IgD-negative memory B cell (primary cell): ENCODE measurements at regions not wholly inside any gene's neighbourhood (a gene's known extent, or its start where the extent isn't known, plus 50 kb on each side); places are given as distances from the start of the nearest gene placed in this dataset.

ENCODE experiments used
- H3K27ac Mint-ChIP-seq, 3 donors: one replicate each; pipeline ENCODE4 v1.8.0; 2020 to 2022; ENCODE audit warnings: mild to moderate bottlenecking in 3 of 3, mixed read lengths in 3 of 3, moderate library complexity in 1 of 3
- H3K27me3 Mint-ChIP-seq: one replicate; pipeline ENCODE4 v1.8.0; 2021; ENCODE audit warnings: mixed read lengths
- H3K36me3 Mint-ChIP-seq: one replicate; pipeline ENCODE4 v1.8.0; 2020; ENCODE audit warnings: mild to moderate bottlenecking, mixed read lengths
- H3K4me1 Mint-ChIP-seq, 3 donors: one replicate each; pipeline ENCODE4 v1.8.0; 2020 to 2022; ENCODE audit warnings: mixed read lengths in 3 of 3, mild to moderate bottlenecking in 1 of 3
- H3K4me3 Mint-ChIP-seq, 4 donors: one replicate each; pipeline ENCODE4 v1.8.0; 2020 to 2022; ENCODE audit warnings: mild to moderate bottlenecking in 4 of 4, mixed read lengths in 4 of 4, moderate library complexity in 3 of 4
- H3K9me3 Mint-ChIP-seq, 3 donors: one replicate each; pipeline ENCODE4 v1.8.0; 2020 to 2021; ENCODE audit warnings: mixed read lengths in 3 of 3, mild to moderate bottlenecking in 1 of 3

DNA sequence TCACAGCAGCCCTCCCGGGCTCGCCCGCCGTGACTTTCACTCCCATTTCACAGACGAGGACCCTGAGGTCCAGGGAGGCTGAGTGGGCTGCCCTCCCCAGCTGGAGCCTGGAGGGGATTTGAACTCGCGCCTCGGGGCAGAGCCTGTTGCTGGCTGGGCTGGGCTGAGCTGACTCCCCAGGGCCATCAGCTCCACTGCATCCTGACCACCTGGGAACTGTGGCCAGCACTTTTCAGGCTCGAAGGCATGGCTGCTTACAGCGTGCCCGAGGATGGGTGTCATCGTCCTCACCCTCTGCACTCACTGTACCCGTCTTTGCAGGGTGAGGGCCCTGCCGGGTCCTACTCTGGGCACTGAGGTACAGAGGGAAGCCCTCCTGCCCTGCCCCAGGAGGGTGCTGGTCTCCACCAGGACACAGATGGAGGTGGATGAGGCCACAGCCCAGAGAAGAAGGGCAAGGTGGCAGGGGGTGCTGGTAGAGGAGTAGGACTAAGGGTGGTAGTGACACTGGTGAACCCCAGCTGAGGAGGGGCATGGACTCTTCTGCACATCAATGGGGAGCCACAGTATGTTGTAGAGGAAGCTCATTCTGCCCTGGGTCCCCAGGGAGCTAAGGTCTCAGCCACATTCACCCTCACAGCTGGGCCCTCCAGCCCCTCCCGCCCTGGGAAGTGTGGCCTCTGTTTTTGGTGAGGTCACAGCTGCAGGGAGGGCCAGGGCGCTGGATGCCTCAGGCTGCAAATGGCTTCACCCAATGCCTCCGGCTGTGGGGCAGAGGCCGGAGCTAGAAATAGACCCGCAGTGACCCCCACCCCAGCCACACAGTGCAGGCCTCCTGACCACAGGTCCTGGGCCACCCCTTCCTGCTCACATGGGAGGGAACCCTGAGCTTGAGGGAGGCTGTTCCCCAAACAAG lies 365.1 kb upstream of the SFSWAP start:
- Mint-ChIP-seq H3K9me3 (peaks cover 0 to 3% (median 0%) of the 10 kb centered on the region in 3 donors), H3K4me3 (no peak overlapping the region), H3K4me1 (no peaks in the 10 kb centered on the region), H3K27ac (no peak overlapping the region), H3K27me3 (peaks cover 2% of the 10 kb centered on the region), H3K36me3 (no peaks in the 10 kb centered on the region)

DNA sequence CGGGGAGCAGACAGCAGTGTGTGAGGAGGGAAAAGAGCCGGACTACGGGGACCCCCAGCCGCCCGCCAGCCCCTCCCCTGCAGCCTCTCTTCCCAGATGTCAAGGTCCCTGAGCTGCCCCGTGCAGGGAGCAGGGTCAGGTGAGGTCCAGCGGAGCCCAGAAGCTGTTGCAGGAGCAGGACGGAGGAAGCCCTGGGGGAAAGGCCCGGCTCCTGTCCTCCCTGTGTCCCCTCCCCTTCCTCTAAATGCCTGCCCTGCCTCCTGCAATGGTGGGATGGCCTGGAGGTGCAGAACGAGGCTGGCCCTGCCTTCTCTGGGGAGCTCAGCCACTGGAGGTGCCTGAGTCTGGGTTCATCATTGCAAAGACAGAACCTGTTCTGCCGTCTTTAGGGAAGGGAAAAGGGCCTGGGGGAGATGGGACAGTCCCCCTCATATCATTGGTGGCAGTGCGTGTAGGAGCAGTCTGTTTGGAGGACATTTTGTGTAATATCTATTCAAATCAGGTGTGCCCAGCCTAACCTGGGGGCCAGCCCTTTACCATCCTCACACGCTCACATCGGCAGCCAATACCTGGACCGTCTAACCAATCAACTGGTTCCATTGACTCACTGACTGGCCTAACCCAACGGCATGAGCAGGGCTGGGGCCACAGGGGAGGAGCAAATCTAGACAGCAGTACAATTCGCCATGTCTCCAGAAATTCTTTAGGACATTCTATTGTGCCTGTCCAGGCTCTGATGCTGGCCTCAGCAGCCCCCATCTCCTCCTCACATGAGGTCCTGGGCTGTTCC lies 364.1 kb upstream of the SFSWAP start:
- Mint-ChIP-seq H3K9me3 (peaks cover 0 to 6% (median 0%) of the 10 kb centered on the region in 3 donors), H3K27ac (no peak overlapping the region), H3K36me3 (peaks cover 2% of the 10 kb centered on the region), H3K27me3 (peaks cover 2% of the 10 kb centered on the region), H3K4me3 (no peak overlapping the region), H3K4me1 (no peaks in the 10 kb centered on the region)

DNA sequence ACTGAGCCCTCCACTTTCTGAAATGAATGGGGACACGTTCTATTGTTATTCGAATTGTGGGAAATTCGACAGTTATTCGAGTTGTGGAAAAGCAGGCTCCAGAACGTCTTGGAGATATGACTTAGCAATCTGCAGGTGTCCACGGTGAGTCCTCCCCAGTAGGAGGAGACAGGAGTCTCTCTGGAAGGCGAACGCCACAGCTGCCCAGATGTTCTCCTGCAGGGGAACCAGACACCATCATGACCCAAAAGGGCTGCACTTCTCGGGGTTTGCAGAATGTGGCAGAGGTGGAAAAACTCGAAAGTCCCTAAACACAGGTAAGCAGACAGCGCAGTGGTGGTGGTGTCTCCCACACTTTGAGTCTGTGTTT lies 363.6 kb upstream of the SFSWAP start:
- Mint-ChIP-seq H3K4me3 (no peak overlapping the region), H3K4me1 (no peaks in the 10 kb centered on the region), H3K36me3 (peaks cover 2% of the 10 kb centered on the region), H3K27me3 (peaks cover 2% of the 10 kb centered on the region), H3K9me3 (peaks cover 0 to 7% (median 0%) of the 10 kb centered on the region in 3 donors), H3K27ac (no peak overlapping the region)

DNA sequence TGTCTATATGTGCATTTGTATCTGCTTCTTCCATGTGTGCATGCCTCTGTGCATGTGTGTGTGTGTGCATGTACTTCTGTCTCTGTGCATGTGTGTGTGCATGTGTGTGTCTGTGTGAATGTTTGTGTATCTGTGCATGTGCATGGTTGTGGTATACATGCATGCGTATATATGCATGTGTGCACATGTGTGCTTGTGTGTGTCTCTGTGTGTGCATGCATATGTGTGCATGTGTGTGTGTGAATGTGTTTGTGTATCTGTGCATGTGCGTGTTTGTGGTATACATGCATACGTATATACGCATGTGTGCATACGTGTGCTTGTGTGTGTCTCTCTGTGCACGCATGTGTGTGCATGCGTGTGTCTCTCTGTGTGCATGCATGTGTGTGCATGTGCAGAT lies 363.2 kb upstream of the SFSWAP start:
- no peak overlapping the region for H3K27ac Mint-ChIP-seq
- H3K36me3 Mint-ChIP-seq = peaks cover 2% of the 10 kb centered on the region
- H3K4me1 Mint-ChIP-seq = no peaks in the 10 kb centered on the region
- H3K9me3 Mint-ChIP-seq = peaks cover 0 to 7% (median 1%) of the 10 kb centered on the region in 3 donors
- no peak overlapping the region for H3K4me3 Mint-ChIP-seq
- peaks cover 2% of the 10 kb centered on the region for H3K27me3 Mint-ChIP-seq

DNA sequence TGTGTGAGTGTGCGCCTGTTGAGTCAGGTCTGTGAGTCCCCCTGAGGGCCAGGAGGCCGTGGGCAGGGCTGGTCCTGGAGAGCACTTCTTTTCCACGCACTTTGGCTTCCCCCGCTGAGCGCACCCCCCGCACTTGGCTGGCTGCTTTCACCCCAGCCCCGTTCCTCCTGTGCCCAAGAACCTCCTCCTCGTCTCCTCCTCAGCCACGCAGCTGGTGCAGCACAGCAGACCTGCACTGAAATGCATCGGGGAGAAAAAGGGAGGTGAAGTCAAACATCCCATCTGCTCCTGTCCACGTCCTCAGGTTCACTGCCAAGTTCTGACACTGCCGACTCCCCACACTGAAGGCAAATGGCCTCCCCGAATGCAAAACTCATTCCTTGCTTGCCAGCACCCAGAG lies 362.7 kb upstream of the SFSWAP start:
- peaks cover 0 to 7% (median 3%) of the 10 kb centered on the region in 3 donors for H3K9me3 Mint-ChIP-seq
- H3K36me3 Mint-ChIP-seq = peaks cover 2% of the 10 kb centered on the region
- no peaks in the 10 kb centered on the region for H3K4me1 Mint-ChIP-seq
- no peak overlapping the region for H3K4me3 Mint-ChIP-seq
- H3K27ac Mint-ChIP-seq = no peak overlapping the region
- H3K27me3 Mint-ChIP-seq = peaks cover 2% of the 10 kb centered on the region

DNA sequence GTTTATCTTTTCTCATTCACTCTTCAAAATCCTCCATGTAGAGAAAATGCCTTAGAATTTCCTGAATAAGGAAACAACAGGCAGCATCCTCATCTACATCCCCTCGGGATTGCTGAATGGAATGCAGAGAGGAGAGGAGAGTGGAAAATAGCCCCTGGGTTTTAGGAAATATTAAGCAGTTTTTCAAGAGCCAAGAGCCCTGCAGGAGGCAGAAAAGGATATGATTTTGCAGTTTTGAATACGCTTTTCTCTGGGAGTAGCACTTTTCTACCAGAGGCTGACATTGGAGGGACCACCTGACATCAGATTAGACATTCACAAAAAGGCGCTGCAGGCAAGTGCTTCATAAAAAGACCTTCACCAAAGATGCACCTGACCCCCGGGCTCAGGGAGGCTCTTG lies 362.2 kb upstream of the SFSWAP start:
- no peak overlapping the region for H3K27ac Mint-ChIP-seq
- peaks cover 0 to 7% (median 3%) of the 10 kb centered on the region in 3 donors for H3K9me3 Mint-ChIP-seq
- peaks cover 2% of the 10 kb centered on the region for H3K27me3 Mint-ChIP-seq
- H3K4me1 Mint-ChIP-seq = no peaks in the 10 kb centered on the region
- peaks cover 2% of the 10 kb centered on the region for H3K36me3 Mint-ChIP-seq
- peak overlapping the region in 1 of 4 donors; percentile 37 for H3K4me3 Mint-ChIP-seq

DNA sequence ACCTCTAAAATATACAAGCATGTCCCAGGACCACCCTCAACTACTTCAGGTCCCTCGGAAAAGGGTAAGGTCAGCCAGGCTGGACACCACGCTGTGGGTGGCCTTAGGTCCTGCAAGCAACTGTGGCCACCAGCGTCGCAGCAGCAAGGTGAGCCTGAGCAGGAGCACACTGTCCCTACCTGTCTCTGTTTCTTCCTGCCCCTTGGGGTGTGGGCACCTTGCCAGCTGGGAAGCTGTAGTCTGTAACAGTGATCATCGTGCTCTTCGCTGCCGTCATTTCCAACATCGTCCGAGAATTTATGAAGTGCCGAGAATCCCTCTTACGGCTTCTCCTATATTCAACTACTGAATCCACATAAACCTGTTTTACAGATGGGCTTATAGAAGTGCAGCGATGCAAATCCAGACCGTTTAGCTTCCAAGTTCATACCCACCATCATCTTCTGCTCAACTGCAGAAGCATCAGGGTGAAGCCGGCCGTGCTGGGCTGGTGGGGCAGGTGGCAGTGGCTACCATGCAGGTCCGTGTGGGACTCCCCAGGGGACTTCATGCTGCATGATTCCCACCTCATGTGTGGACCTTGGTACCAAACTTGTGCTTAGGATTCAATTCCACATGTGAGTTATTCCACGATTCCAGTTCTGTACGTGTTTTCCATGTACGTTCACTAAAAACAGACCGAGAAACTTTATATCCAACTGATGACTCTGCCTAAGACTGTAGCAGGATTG lies 361.3 kb upstream of the SFSWAP start:
- Mint-ChIP-seq H3K27me3 (peaks cover 2% of the 10 kb centered on the region), H3K27ac (no peak overlapping the region), H3K4me1 (no peaks in the 10 kb centered on the region)

DNA sequence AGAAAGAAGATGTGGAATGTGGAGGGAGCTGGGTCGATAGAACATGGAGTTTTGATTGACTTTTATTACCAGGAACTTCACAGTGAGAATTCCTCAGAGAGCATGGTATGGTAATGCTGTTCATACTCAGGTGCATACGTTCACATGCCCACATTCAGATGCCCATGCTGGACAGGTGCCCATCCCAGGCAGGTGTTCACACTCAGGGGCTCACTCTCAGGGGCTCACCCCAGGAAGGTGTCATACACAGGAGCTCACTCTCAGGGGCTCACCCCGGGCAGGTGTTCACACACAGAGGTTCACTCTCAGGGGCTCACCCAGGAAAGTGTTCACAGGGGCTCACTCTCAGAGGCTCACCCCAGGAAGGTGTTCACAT lies 360.0 kb upstream of the SFSWAP start:
- H3K9me3 Mint-ChIP-seq = peaks cover 0 to 7% (median 3%) of the 10 kb centered on the region in 3 donors
- H3K36me3 Mint-ChIP-seq = peaks cover 2% of the 10 kb centered on the region
- H3K4me1 Mint-ChIP-seq = no peaks in the 10 kb centered on the region
- H3K4me3 Mint-ChIP-seq = no peak overlapping the region
- no peak overlapping the region for H3K27ac Mint-ChIP-seq
- peaks cover 2% of the 10 kb centered on the region for H3K27me3 Mint-ChIP-seq

More for the DNA sequence above, 361.3 kb upstream of the SFSWAP start:
- Mint-ChIP-seq H3K36me3 (peaks cover 2% of the 10 kb centered on the region), H3K9me3 (peaks cover 0 to 7% (median 3%) of the 10 kb centered on the region in 3 donors), H3K4me3 (no peak overlapping the region)

DNA sequence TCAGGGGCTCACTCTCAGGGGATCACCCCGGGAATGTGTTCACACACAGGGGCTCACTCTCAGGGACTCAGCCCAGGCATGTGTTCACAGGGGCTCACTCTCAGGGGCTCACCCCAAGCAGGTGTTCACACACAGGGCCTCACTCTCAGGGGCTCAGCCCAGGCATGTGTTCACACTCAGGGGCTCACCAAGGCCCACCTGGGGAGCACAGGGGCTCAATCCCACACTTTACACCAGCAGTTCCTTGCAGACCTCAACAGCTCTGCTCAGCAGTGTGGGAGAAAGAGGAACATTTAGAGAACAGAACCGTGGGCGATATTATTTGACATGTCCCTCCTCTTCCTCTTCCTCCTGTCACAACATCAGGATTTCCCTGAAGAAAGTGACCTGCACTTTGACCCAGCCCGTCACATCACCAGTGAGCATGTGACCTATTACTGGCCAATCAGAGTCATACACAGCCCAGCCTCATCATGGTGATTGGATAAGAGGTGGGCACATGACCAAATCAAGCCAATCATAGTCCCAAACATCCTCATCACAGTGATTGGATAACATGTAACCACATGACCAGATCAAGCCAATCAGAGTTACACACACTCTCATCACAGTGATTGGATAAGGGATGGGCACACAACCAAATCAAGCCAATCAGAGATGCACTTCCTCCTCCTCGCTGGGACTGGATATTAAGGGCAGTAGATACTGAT lies 359.4 kb upstream of the SFSWAP start:
- Mint-ChIP-seq H3K27ac (peak overlapping the region in 1 of 3 donors; percentile 88), H3K36me3 (peaks cover 3% of the 10 kb centered on the region), H3K27me3 (peaks cover 2% of the 10 kb centered on the region), H3K9me3 (peaks cover 0 to 7% (median 3%) of the 10 kb centered on the region in 3 donors), H3K4me3 (no peak overlapping the region), H3K4me1 (no peaks in the 10 kb centered on the region)

DNA sequence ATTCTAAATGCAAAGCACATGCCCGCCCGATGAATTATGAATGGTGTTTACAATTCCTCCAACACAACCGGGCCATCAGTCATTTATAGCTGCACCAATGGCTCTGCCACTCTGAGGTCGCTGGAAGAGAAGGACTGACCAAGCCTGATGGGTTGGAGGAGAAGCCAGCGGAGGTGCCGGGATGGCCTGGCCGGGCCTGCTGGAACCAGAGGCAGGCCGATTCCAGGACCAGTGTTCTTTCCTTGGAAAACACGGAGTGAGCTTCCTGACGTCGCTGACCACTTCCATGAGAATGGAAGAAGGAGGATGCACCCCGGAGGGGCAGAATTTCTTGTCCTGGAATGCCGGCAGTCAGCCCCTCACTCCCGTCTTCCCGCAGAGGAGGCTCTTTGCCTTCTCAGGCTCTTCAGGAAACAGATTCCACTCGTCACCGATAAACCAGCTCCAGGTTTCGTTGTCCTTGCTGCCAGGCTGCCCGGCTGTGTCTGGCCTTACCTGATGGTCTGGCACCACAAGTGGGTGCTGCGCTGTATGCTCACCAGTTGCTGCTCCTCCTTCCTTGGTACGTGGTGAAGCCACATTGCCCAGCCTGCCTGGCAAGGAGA lies 358.5 kb upstream of the SFSWAP start:
- H3K4me3 Mint-ChIP-seq = no peak overlapping the region
- H3K27me3 Mint-ChIP-seq = peaks cover 2% of the 10 kb centered on the region
- H3K9me3 Mint-ChIP-seq = peaks cover 0 to 7% (median 3%) of the 10 kb centered on the region in 3 donors
- H3K36me3 Mint-ChIP-seq = peaks cover 4% of the 10 kb centered on the region
- H3K4me1 Mint-ChIP-seq = peaks cover 0 to 1% (median 0%) of the 10 kb centered on the region in 3 donors
- H3K27ac Mint-ChIP-seq = no peak overlapping the region

DNA sequence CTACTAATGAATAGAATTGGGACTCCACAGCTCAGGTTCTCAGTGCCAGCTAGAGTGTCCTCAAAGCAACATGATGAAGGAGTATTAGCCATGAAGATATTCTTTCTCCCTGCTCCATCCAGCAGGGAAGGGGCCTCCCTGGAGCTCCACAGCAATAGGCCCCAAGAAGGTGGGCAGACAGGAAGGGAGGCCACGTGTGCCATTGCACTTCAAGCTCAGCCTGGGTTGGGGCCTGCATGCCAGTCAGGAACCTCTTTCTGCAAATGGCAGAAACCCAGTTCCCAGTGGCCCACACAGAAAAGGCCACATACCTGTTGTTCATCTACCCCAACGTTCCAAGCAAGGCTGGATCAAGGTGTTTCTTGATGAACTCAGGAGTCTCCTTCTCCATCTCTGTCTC lies 357.5 kb upstream of the SFSWAP start:
- Mint-ChIP-seq H3K36me3 (peaks cover 4% of the 10 kb centered on the region), H3K4me1 (peaks cover 0 to 1% (median 0%) of the 10 kb centered on the region in 3 donors), H3K9me3 (peaks cover 0 to 7% (median 3%) of the 10 kb centered on the region in 3 donors), H3K27me3 (peaks cover 6% of the 10 kb centered on the region), H3K4me3 (no peak overlapping the region), H3K27ac (no peak overlapping the region)

DNA sequence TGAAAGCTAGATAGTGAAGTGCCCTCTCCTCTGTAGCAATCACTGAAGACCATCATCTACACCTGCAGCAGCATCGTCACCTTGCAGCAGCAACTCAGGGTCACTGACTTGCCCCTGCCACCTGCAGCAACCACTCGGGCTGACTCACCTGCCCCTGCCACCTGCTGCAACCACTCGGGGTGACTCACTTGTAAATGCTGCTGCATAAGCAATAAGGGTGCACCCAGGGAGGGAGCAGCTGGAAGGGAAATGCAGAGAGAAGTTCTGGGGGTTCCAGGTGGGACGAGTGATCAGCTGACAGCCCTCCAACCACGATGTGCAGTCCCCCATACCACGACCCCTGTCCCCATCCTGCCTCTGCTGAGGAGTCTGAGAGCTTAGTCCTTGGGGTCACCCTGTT lies 357.1 kb upstream of the SFSWAP start:
- Mint-ChIP-seq H3K27ac (no peak overlapping the region), H3K4me1 (peaks cover 0 to 1% (median 0%) of the 10 kb centered on the region in 3 donors), H3K36me3 (peaks cover 4% of the 10 kb centered on the region), H3K9me3 (peaks cover 0 to 7% (median 3%) of the 10 kb centered on the region in 3 donors), H3K4me3 (no peak overlapping the region), H3K27me3 (peaks cover 6% of the 10 kb centered on the region)

DNA sequence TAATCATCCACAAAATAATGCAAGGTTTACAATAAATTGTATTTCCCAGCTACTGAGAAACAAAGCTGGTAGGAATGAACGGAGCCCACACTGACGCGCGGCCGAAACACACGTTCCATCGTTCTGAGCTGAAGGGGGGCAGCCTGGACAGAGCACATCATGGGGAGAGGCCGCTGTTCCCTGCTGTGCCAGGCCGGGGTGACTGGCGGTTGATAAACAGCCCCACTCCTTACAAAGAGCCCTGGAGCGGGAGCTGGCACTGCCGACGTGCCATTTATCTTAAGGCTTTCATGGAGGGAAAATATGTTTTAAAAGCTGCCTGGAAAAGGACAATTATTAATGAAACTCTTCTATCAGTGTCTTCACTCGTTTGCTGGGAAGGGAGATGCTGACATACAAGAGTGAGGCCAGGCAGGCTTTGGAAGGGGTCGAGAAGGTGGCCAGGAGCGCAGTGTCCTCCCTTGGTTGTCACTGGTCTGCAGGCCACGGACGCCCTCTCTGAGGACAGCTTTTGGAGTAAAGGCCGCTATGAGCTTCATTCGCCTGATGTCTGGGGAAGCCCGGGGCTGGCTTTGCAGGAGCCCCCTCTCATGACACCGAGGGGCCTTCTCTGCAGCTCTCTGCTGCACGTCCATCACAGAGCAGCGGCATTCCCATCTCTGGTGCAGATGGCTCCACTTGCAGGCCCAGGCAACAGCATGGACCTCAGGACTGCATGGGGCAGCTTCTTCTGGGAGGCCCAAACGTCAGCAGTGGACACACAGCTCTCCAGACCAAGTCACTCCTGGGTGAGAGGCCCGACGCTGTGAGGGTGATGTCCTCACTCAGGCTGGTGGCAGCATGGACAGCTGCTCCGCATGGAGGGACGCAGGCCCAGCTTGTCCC lies 355.3 kb upstream of the SFSWAP start:
- Mint-ChIP-seq H3K4me1 (peaks cover 0 to 1% (median 0%) of the 10 kb centered on the region in 3 donors), H3K27ac (no peak overlapping the region), H3K4me3 (no peak overlapping the region)

More for the DNA sequence above, 355.3 kb upstream of the SFSWAP start:
- Mint-ChIP-seq H3K9me3 (peaks cover 0 to 7% (median 7%) of the 10 kb centered on the region in 3 donors), H3K36me3 (peaks cover 4% of the 10 kb centered on the region), H3K27me3 (peaks cover 7% of the 10 kb centered on the region)
